ENCODE measurements at regions not wholly inside any gene's neighbourhood (a gene's known extent, or its start where the extent isn't known, plus 50 kb on each side); places are given as distances from the start of the nearest gene placed in this dataset.

- DNase-seq (ENCODE audit: low read depth), result peak; percentile 61
Observed at GRCh38 chr16:59749662-59750336, 1015.7 kb upstream of the GOT2 start.

GRCh38 chr16:59748531-59748930 lies 1014.4 kb upstream of the GOT2 start:
- DNase-seq (ENCODE audit: low read depth), result peak; percentile 48

GRCh38 chr16:59743504-59743903 lies 1009.4 kb upstream of the GOT2 start:
- no peak for DNase-seq (ENCODE audit: low read depth)

- DNase-seq (ENCODE audit: low read depth), result peak; percentile 27
Observed at GRCh38 chr16:59740858-59741257, 1006.7 kb upstream of the GOT2 start.

- no peak for DNase-seq (ENCODE audit: low read depth)
Observed at GRCh38 chr16:59737274-59737673, 1003.2 kb upstream of the GOT2 start.

GRCh38 chr16:59733321-59733720 lies 999.2 kb upstream of the GOT2 start:
- DNase-seq (ENCODE audit: low read depth), result no peak

GRCh38 chr16:59729613-59730012 lies 995.5 kb upstream of the GOT2 start:
- DNase-seq (ENCODE audit: low read depth), result no peak

GRCh38 chr16:59719121-59719520 lies 985.0 kb upstream of the GOT2 start:
- no peak for DNase-seq (ENCODE audit: low read depth)

- DNase-seq (ENCODE audit: low read depth), result no peak
Observed at GRCh38 chr16:59707436-59708226, 973.5 kb upstream of the GOT2 start.

GRCh38 chr16:59701963-59702930 lies 968.1 kb upstream of the GOT2 start:
- no peak for DNase-seq (ENCODE audit: low read depth)

- DNase-seq (ENCODE audit: low read depth), result no peak
Observed at GRCh38 chr16:59699786-59700185, 965.7 kb upstream of the GOT2 start.

- DNase-seq (ENCODE audit: low read depth), result peak; percentile 33
Observed at GRCh38 chr16:59698346-59699020, 964.4 kb upstream of the GOT2 start.

- DNase-seq (ENCODE audit: low read depth), result no peak
Observed at GRCh38 chr16:59697761-59698160, 963.6 kb upstream of the GOT2 start.

- no peak for DNase-seq (ENCODE audit: low read depth)
Observed at GRCh38 chr16:59697236-59697635, 963.1 kb upstream of the GOT2 start.

GRCh38 chr16:59696495-59696894 lies 962.4 kb upstream of the GOT2 start:
- DNase-seq (ENCODE audit: low read depth), result no peak

GRCh38 chr16:59690216-59690615 lies 956.1 kb upstream of the GOT2 start:
- peak; percentile 54 for DNase-seq (ENCODE audit: low read depth)

- DNase-seq (ENCODE audit: low read depth), result no peak
Observed at GRCh38 chr16:59688006-59688405, 953.9 kb upstream of the GOT2 start.

GRCh38 chr16:59686405-59686804 lies 952.3 kb upstream of the GOT2 start:
- DNase-seq (ENCODE audit: low read depth), result no peak

- DNase-seq (ENCODE audit: low read depth), result no peak
Observed at GRCh38 chr16:59684911-59685310, 950.8 kb upstream of the GOT2 start.

- no peak for DNase-seq (ENCODE audit: low read depth)
Observed at GRCh38 chr16:59683709-59684108, 949.6 kb upstream of the GOT2 start.

- DNase-seq (ENCODE audit: low read depth), result no peak
Observed at GRCh38 chr16:59665618-59666220, 931.6 kb upstream of the GOT2 start.

Measured in myocyte (in vitro differentiated cells).